SK-N-SH treated with all-trans-retinoic acid at 6 μM for 48 hours (cell line): ENCODE measurements at regions not wholly inside any gene's neighbourhood (a gene's known extent, or its start where the extent isn't known, plus 50 kb on each side); places are given as distances from the start of the nearest gene placed in this dataset.

Experiments
- CSDC2 ChIP-seq: fragments of 250-450 bp; sonication (Bioruptor Pico); IDR thresholded peaks from 2 replicates; pipeline ENCODE4 v1.5.0; 2020; ENCODE audit warnings: mild to moderate bottlenecking, moderate library complexity
- GLIS3 ChIP-seq: fragments of 250-450 bp; sonication (Bioruptor Pico); IDR thresholded peaks from 2 replicates; pipeline ENCODE4 v1.5.0; 2020; ENCODE audit warnings: mild to moderate bottlenecking, moderate library complexity
- ISL1 ChIP-seq: fragments of 250-450 bp; sonication (Bioruptor Pico); IDR thresholded peaks from 2 replicates; pipeline ENCODE4 v2.1.2; 2022; ENCODE audit warnings: mild to moderate bottlenecking, moderate library complexity
- POU6F1 ChIP-seq: fragments of 250-450 bp; sonication (Bioruptor Pico); IDR thresholded peaks from 2 replicates; pipeline ENCODE4 v1.8.0; 2021; ENCODE audit warnings: low read depth, mild to moderate bottlenecking, moderate library complexity, borderline replicate concordance
- PPARA ChIP-seq: fragments of 250-450 bp; sonication (Bioruptor Pico); IDR thresholded peaks from 2 replicates; pipeline ENCODE4 v1.5.0; 2020; ENCODE audit warnings: mild to moderate bottlenecking, borderline replicate concordance
- SNAI2 ChIP-seq: fragments of 250-450 bp; sonication (Bioruptor Pico); IDR thresholded peaks from 2 replicates; pipeline ENCODE4 v1.5.0; 2020; ENCODE audit warnings: mild to moderate bottlenecking, moderate library complexity
- TCF4 ChIP-seq: fragments of 250-450 bp; sonication (Bioruptor Pico); IDR thresholded peaks from 2 replicates; pipeline ENCODE4 v1.8.0; 2021; ENCODE audit warnings: mild to moderate bottlenecking, moderate library complexity, borderline replicate concordance
- TOX ChIP-seq: fragments of 250-450 bp; sonication (Bioruptor Pico); IDR thresholded peaks from 2 replicates; pipeline ENCODE4 v1.8.0; 2021; ENCODE audit warnings: mild to moderate bottlenecking, moderate library complexity, borderline replicate concordance
- ZC3H10 ChIP-seq: fragments of 250-450 bp; sonication (Bioruptor Pico); IDR thresholded peaks from 2 replicates; pipeline ENCODE4 v1.5.1; 2021; ENCODE audit warnings: mild to moderate bottlenecking, moderate library complexity
- ZFP3 ChIP-seq: fragments of 250-450 bp; sonication (Bioruptor Pico); IDR thresholded peaks from 2 replicates; pipeline ENCODE4 v1.5.0; 2020; ENCODE audit warnings: mild to moderate bottlenecking, moderate library complexity
- ZFP30 ChIP-seq: fragments of 450-650 bp; formaldehyde crosslinking; IDR thresholded peaks from 2 replicates; pipeline ENCODE4 v1.5.0; 2022; ENCODE audit warnings: mild to moderate bottlenecking, moderate library complexity
- ZNF8 ChIP-seq: fragments of 450-650 bp; formaldehyde crosslinking; IDR thresholded peaks from 2 replicates; pipeline ENCODE4 v1.5.0; 2020; ENCODE audit warnings: mild to moderate bottlenecking, moderate library complexity
- TF ChIP-seq, protein P1 (sequence below): fragments of 250-450 bp; sonication (Bioruptor Pico); IDR thresholded peaks from 2 replicates; pipeline ENCODE4 v1.5.0; 2020; ENCODE audit warnings: mild to moderate bottlenecking, moderate library complexity
- TF ChIP-seq, protein P2 (sequence below): fragments of 250-450 bp; sonication (Bioruptor Pico); IDR thresholded peaks from 2 replicates; pipeline ENCODE4 v1.8.0; 2020; ENCODE audit warnings: mild to moderate bottlenecking, moderate library complexity, borderline replicate concordance

DNA sequence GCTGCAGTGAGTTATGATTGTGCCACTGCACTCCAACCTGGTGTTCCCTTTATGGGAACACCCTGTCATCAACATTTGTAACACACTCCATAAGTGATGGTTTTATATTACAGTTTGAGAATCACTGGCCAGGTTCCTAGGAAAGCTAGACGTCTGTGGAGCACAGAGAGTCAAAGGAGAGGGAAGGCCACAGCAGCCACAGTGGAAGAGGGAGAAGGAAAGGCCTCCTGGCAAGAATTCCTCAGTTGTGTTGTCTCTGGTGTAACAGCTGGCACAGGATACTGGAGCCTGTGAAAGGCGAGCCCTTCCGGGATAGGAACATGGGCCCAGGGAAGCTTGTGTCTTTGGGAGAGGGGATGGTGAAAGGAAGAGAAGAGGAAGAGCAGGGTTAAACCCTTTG lies 360.5 kb upstream of the PIK3C3 start:
- TF ChIP-seq, protein P1, sequence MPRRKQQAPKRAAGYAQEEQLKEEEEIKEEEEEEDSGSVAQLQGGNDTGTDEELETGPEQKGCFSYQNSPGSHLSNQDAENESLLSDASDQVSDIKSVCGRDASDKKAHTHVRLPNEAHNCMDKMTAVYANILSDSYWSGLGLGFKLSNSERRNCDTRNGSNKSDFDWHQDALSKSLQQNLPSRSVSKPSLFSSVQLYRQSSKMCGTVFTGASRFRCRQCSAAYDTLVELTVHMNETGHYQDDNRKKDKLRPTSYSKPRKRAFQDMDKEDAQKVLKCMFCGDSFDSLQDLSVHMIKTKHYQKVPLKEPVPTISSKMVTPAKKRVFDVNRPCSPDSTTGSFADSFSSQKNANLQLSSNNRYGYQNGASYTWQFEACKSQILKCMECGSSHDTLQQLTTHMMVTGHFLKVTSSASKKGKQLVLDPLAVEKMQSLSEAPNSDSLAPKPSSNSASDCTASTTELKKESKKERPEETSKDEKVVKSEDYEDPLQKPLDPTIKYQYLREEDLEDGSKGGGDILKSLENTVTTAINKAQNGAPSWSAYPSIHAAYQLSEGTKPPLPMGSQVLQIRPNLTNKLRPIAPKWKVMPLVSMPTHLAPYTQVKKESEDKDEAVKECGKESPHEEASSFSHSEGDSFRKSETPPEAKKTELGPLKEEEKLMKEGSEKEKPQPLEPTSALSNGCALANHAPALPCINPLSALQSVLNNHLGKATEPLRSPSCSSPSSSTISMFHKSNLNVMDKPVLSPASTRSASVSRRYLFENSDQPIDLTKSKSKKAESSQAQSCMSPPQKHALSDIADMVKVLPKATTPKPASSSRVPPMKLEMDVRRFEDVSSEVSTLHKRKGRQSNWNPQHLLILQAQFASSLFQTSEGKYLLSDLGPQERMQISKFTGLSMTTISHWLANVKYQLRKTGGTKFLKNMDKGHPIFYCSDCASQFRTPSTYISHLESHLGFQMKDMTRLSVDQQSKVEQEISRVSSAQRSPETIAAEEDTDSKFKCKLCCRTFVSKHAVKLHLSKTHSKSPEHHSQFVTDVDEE: no peak
- TF ChIP-seq CSDC2 (CRISPR knock-in tag): no peak
- TF ChIP-seq ISL1 (CRISPR knock-in tag): no peak
- TF ChIP-seq, protein P2, sequence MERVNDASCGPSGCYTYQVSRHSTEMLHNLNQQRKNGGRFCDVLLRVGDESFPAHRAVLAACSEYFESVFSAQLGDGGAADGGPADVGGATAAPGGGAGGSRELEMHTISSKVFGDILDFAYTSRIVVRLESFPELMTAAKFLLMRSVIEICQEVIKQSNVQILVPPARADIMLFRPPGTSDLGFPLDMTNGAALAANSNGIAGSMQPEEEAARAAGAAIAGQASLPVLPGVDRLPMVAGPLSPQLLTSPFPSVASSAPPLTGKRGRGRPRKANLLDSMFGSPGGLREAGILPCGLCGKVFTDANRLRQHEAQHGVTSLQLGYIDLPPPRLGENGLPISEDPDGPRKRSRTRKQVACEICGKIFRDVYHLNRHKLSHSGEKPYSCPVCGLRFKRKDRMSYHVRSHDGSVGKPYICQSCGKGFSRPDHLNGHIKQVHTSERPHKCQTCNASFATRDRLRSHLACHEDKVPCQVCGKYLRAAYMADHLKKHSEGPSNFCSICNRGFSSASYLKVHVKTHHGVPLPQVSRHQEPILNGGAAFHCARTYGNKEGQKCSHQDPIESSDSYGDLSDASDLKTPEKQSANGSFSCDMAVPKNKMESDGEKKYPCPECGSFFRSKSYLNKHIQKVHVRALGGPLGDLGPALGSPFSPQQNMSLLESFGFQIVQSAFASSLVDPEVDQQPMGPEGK (CRISPR knock-in tag): no peak
- no peak for TF ChIP-seq TOX (CRISPR knock-in tag)
- TF ChIP-seq POU6F1 (CRISPR knock-in tag): no peak
- TF ChIP-seq PPARA (CRISPR knock-in tag): no peak
- no peak for TF ChIP-seq TCF4
- no peak for TF ChIP-seq ZC3H10 (CRISPR knock-in tag)
- no peak for TF ChIP-seq ZFP30 (CRISPR knock-in tag)
- TF ChIP-seq GLIS3: no peak
- no peak for TF ChIP-seq ZNF8 (CRISPR knock-in tag)
- TF ChIP-seq ZFP3 (CRISPR knock-in tag): no peak
- no peak for TF ChIP-seq SNAI2
